NCI-H1105 (cell line): ENCODE measurements at regions not wholly inside any gene's neighbourhood (a gene's known extent, or its start where the extent isn't known, plus 50 kb on each side); places are given as distances from the start of the nearest gene placed in this dataset.
"Not testable (repeated sequence)": the region's sequence is repeated elsewhere in the genome, so short reads cannot be mapped to it uniquely, and the experiment has no call there.

Experiments
- DNase-seq: peaks from one replicate; lab custom pipeline; 2025; lab: John Stamatoyannopoulos, UW

DNA sequence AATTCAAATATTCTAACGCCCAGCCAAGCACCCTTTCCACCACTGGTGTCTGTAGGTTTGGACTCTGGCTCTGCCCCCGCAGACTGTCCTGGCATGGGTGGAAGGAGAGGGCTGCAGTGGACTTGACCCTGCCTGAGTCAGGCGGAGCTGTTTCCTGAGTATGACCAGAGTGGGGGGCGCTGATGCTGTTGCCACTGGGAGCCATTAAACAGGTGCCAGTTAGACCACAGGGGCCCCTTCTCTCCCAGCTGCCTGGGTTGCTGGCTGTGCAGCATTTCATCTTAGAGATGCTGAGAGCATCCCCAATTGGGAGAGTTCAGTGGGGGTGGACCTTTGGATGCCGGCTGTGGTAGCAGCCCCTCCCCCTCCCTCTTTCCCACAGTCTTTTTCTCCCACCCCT is 539.5 kb downstream of the MATN1 start:
- DNase-seq: no peak

GRCh38 chr1:30183006-30183405 is 540.4 kb downstream of the MATN1 start:
- no peak for DNase-seq

DNA sequence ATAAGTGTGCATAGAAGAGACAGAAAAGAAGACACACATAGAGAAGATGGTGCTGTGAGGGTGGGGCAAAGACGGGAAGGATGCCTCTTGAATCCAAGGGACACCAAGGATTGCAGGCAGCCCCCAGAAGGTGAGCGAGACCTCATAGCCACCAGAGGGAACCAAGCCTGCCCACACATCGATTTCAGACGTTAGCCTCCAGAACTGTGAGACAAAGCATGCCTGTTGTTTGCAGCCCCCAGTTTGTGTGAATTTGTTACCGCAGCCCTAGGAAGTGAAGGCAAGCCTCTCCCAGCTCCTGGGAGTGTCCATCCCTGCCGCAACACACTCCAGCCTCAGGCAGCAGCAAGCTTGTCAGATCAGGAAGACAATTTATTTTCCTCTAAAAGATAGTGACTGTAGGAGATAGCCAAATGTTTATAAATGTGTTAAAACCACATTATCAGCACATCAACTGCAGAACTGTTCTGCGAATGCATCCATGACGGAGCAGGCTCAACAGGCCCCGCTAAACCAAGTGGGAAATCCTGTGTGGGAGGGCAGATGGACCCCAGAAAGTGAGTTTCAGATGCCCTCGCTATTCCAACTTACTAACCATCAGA is 543.3 kb downstream of the MATN1 start:
- DNase-seq: no peak

DNA sequence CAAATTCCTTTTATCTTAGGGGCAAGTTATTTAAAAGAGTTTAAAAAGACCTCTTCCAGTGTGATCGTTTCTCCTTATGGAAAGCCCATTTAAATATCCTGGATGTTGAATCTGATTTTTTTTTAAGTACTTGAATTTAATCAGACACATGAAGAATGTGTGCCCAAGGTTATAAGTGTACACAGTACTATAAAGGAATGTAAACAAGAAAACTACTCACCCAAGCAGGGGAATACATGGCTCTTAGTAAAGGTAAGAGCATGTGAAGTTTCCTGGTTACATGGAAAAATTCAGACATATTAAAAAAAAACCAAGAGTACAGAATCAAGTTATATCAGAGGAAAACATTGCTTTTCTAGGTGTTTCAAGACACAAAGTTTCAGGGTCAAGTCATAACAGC is 546.9 kb downstream of the MATN1 start:
- DNase-seq: no peak

DNA sequence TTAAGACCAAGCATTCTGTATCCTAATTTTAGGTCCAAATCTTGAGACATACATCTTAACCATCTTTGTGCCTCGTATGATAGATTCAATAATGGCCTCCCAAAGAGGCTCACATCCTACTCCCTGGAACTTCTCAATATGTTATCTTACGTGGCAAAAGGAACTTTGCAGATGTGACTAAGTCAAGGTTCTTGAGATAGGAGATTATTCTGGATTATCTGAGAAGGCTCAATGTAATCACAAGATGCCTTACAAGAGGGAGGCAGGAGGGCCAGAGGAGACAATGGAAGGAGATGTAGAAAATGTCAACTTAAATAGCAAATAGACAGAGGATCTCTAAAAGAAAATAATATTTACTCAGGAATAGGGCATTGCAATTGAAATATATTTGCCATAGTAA is 548.9 kb downstream of the MATN1 start:
- DNase-seq: no peak

GRCh38 chr1:30173560-30173959 is 549.8 kb downstream of the MATN1 start:
- no peak for DNase-seq

GRCh38 chr1:30172757-30173156 is 550.6 kb downstream of the MATN1 start:
- no peak for DNase-seq

GRCh38 chr1:30172299-30172694 is 551.1 kb downstream of the MATN1 start:
- no peak for DNase-seq

GRCh38 chr1:30171537-30172298 is 551.7 kb downstream of the MATN1 start:
- no peak for DNase-seq

GRCh38 chr1:30169269-30169668 is 554.1 kb downstream of the MATN1 start:
- no peak for DNase-seq

DNA sequence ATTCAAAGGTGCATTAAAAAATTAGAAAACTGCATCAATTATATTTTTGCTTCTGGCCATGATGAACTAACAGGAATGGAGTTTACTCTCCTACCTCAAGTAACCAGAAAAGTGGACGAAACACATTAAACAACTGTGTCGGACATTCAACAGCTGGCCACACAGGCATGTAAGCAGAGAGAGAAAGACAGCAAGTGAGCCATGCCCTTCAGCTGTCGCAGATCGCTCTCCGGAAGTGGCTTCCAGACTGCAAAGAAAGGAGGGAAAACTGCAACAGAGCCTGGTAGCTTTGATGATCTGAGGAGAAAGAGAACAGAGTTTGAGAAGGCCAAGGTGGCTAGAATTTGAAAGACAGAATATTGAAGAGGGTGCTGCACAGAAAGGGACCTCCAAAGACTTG is 557.2 kb downstream of the MATN1 start:
- no peak for DNase-seq

DNA sequence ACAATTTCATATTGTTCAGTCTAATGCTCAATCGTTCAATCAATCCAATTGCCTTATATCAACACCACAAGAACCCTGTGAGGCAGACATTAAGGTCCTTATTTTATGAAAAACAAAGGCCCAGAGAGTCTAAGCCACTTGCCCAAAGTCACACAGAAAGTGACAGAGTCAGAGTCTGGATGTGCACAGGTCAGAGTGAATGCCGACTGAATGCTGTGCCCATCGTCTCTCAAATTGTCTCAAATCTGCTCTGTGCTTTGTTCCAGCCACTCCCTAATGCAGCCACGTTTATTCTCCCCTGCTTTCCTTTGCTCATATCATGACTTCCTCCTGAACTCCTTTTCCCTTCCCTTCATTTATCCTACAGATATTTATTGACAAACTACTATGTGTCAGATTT is 558.3 kb downstream of the MATN1 start:
- DNase-seq: no peak

GRCh38 chr1:30164693-30165092 is 558.7 kb downstream of the MATN1 start:
- no peak for DNase-seq

GRCh38 chr1:30162565-30162964 is 560.8 kb downstream of the MATN1 start:
- DNase-seq: no peak

GRCh38 chr1:30161953-30162352 is 561.4 kb downstream of the MATN1 start:
- DNase-seq: no peak

GRCh38 chr1:30160999-30161689 is 562.2 kb downstream of the MATN1 start:
- DNase-seq: no peak

- no peak for DNase-seq
Measured at GRCh38 chr1:30159015-30159414, 564.4 kb downstream of the MATN1 start.

DNA sequence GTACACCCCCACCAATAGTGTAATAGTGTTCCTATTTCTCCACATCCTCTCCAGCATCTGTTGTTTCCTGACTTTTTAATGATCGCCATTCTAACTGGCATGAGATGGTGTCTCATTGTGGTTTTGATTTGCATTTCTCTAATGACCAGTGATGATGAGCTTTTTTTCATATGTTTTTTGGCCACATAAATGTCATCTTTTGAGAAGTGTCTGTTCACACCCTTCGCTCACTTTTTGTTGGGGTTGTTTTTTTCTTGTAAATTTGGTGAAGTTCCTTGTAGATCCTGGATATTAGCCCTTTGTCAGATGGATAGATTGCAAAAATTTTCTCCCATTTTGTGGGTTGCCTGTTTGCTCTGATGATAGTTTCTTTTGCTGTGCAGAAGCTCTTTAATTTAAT is 567.7 kb downstream of the MATN1 start:
- DNase-seq: not testable (repeated sequence)

- DNase-seq: not testable (repeated sequence)
Measured at GRCh38 chr1:30155253-30155652, 568.1 kb downstream of the MATN1 start.

DNA sequence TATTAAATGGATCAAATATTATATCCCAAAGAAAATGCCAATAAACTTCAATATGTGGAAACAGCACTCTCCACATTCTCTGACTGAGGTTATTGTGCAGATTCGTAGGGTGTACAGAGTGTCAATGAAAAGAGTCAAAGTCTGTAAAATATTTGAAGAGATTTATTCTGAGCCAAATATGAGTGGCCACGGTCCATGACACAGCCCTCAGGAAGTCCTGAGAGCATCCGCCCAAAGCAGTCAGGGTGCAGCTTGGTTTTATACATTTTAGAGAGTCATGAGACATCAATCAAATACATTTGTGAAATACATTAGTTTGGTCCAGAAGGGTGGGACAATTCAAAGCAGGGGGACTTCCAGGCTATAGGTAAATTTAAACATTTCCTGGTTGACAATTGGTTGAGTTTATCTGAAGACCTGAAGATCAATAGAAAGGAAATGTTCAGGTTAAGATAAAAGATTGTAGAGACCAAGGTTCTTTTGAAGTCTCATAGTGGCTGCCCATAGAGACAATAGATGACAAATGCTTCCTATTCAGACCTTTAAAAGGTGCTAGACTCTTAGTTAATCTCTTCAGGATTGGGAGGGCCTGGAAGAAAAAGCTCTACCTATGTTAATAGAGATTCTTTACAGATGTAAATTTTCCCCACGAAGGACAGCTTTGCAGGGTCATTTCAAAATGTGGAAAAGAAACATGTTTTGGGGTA is 569.5 kb downstream of the MATN1 start:
- DNase-seq: no peak

- DNase-seq: no peak
Measured at GRCh38 chr1:30151826-30152225, 571.6 kb downstream of the MATN1 start.

GRCh38 chr1:30151119-30151518 is 572.3 kb downstream of the MATN1 start:
- DNase-seq: no peak

GRCh38 chr1:30149226-30149625 is 574.2 kb downstream of the MATN1 start:
- DNase-seq: no peak
